Skin epidermis (tissue), 12 donors: ENCODE measurements at regions not wholly inside any gene's neighbourhood (a gene's known extent, or its start where the extent isn't known, plus 50 kb on each side); places are given as distances from the start of the nearest gene placed in this dataset.
"Not testable (repeated sequence)": the region's sequence is repeated elsewhere in the genome, so short reads cannot be mapped to it uniquely, and the experiment has no call there.

Source experiments
- H3K27ac ChIP-seq, 21 experiments: fragments of 200-600 bp; sonication (generic) in 11 of 21; one replicate each; pipeline ENCODE4 v1.5.0; 2020; ENCODE audit warnings: mild to moderate bottlenecking in 3 of 21, inconsistent platforms in 2 of 21, moderate library complexity in 2 of 21
- H3K4me3 ChIP-seq, 7 experiments: fragments of 200-600 bp; sonication (generic) in 2 of 7; one replicate each; pipeline ENCODE4 v1.5.0; 2020; ENCODE audit warnings: inconsistent platforms in 2 of 7, mild to moderate bottlenecking in 2 of 7, moderate library complexity in 1 of 7

- Histone ChIP-seq H3K27ac (no peak overlapping the region), H3K4me3 (no peak overlapping the region)
Observed at GRCh38 chr16:60739737-60740683, 1296.2 kb downstream of the CDH8 start.

GRCh38 chr16:60731329-60732050 is 1304.7 kb downstream of the CDH8 start:
- no peak overlapping the region for H3K27ac ChIP-seq
- H3K4me3 ChIP-seq: no peak overlapping the region

- Histone ChIP-seq H3K27ac (no peak overlapping the region), H3K4me3 (no peak overlapping the region)
Observed at GRCh38 chr16:60729051-60729450, 1307.2 kb downstream of the CDH8 start.

- no peak overlapping the region for H3K4me3 ChIP-seq
Observed at GRCh38 chr16:60727851-60728250, 1308.4 kb downstream of the CDH8 start.

GRCh38 chr16:60720060-60720459 is 1316.2 kb downstream of the CDH8 start:
- H3K27ac ChIP-seq: no peak overlapping the region
- H3K4me3 ChIP-seq: no peak overlapping the region

More at GRCh38 chr16:60727851-60728250, 1308.4 kb downstream of the CDH8 start:
- H3K27ac ChIP-seq: no peak overlapping the region

- H3K27ac ChIP-seq: no peak overlapping the region
- no peak overlapping the region for H3K4me3 ChIP-seq
Observed at GRCh38 chr16:60717808-60718207, 1318.4 kb downstream of the CDH8 start.

GRCh38 chr16:60712144-60712543 is 1324.1 kb downstream of the CDH8 start:
- Histone ChIP-seq H3K27ac (no peak overlapping the region), H3K4me3 (no peak overlapping the region)

GRCh38 chr16:60704726-60705125 is 1331.5 kb downstream of the CDH8 start:
- Histone ChIP-seq H3K27ac (no peak overlapping the region), H3K4me3 (no peak overlapping the region)

- Histone ChIP-seq H3K27ac (no peak overlapping the region), H3K4me3 (no peak overlapping the region)
Observed at GRCh38 chr16:60703096-60703495, 1333.1 kb downstream of the CDH8 start.

- Histone ChIP-seq H3K4me3 (no peak overlapping the region), H3K27ac (no peak overlapping the region)
Observed at GRCh38 chr16:60686824-60687223, 1349.4 kb downstream of the CDH8 start.

- Histone ChIP-seq H3K27ac (no peak overlapping the region), H3K4me3 (no peak overlapping the region)
Observed at GRCh38 chr16:60684002-60684401, 1352.2 kb downstream of the CDH8 start.

GRCh38 chr16:60682219-60682618 is 1354.0 kb downstream of the CDH8 start:
- H3K4me3 ChIP-seq: no peak overlapping the region
- no peak overlapping the region for H3K27ac ChIP-seq

GRCh38 chr16:60681043-60681442 is 1355.2 kb downstream of the CDH8 start:
- H3K27ac ChIP-seq: no peak overlapping the region

GRCh38 chr16:60675022-60675421 is 1361.2 kb downstream of the CDH8 start:
- no peak overlapping the region for H3K4me3 ChIP-seq

More at GRCh38 chr16:60681043-60681442, 1355.2 kb downstream of the CDH8 start:
- H3K4me3 ChIP-seq: no peak overlapping the region

GRCh38 chr16:60674241-60674640 is 1362.0 kb downstream of the CDH8 start:
- Histone ChIP-seq H3K4me3 (no peak overlapping the region), H3K27ac (no peak overlapping the region)

More at GRCh38 chr16:60675022-60675421, 1361.2 kb downstream of the CDH8 start:
- no peak overlapping the region for H3K27ac ChIP-seq

GRCh38 chr16:60655514-60656153 is 1380.6 kb downstream of the CDH8 start:
- no peak overlapping the region for H3K27ac ChIP-seq
- no peak overlapping the region for H3K4me3 ChIP-seq

GRCh38 chr16:60651346-60651745 is 1384.9 kb downstream of the CDH8 start:
- Histone ChIP-seq H3K27ac (no peak overlapping the region), H3K4me3 (no peak overlapping the region)

- H3K4me3 ChIP-seq: no peak overlapping the region
- H3K27ac ChIP-seq: no peak overlapping the region
Observed at GRCh38 chr16:60648290-60648689, 1387.9 kb downstream of the CDH8 start.

GRCh38 chr16:60647388-60647787 is 1388.8 kb downstream of the CDH8 start:
- not testable (repeated sequence) for H3K4me3 ChIP-seq, H3K27ac ChIP-seq

- Histone ChIP-seq H3K27ac (no peak overlapping the region), H3K4me3 (no peak overlapping the region)
Observed at GRCh38 chr16:60646631-60647030, 1389.6 kb downstream of the CDH8 start.
